Sciatic nerve (tissue), 2 donors: ENCODE measurements at regions not wholly inside any gene's neighbourhood (a gene's known extent, or its start where the extent isn't known, plus 50 kb on each side); places are given as distances from the start of the nearest gene placed in this dataset.
"Not testable (repeated sequence)": the region's sequence is repeated elsewhere in the genome, so short reads cannot be mapped to it uniquely, and the experiment has no call there.

ENCODE experiments used
- ATAC-seq: fragments of 200-7000 bp; cut with Tn5 transposase; one replicate; pipeline ENCODE4 v1.9.1; 2020; ENCODE audit warnings: mild to moderate bottlenecking, moderate library complexity
- DNase-seq: peaks from one replicate; pipeline ENCODE4 v3.0.0-alpha.2; 2020; ENCODE audit warnings: low spot score
- intact Hi-C: fragments of 100-400 bp; cut with DNase I; formaldehyde crosslinking; loops from one replicate; pipeline ENCODE4 v1.14.2; 2022
- donor health status: DM: no; HTN: no; CAD: no.
- donor health status: DM: no; HTN: no; CAD: no.

DNA sequence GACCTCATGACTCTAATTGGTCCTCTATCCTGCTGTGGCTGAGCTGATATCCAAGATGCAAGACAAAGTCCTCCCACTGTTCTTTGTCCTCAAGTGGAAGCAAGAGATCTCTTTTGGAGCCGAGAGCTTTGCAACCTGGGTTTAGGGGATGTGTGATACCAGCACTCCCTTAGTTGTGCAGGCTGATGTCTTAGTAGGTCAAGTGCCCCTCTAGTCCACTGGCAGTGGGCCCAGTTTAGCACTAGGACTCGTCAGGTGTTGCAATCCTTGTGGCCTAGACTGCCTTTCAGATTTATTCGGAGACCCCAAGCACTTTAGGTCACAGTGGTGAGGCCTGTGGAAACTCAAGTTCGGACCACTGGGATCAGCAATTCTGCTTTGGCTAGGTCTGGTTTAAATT, 64.0 kb downstream of the GPRASP3 start:
- DNase-seq (no peak), ATAC-seq (no peak)
- intact Hi-C loops = no loop called here

GRCh38 chrX:102787283-102787682, 66.7 kb downstream of the GPRASP3 start:
- DNase-seq (no peak), ATAC-seq (no peak)
- intact Hi-C loops = no loop called here

DNA sequence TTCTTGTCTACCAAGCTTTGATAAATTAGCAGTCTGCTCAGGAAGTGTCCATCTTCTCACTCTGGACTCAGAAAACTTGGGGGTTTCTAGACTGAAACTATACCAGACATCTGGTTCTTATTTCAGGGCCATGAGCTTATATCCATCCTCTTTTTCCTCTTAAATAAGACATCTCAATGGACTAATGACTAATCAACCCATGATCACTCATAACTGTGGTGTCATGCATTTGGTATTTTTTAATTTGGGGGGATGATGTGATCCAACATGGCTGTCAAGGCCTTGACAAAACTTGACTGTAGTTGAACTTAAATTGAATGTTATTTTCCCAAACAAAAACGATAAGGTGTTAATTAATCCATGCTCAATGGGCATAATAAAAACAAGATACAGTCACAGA, 87.8 kb downstream of the GPRASP3 start:
- intact Hi-C loops = no loop called here
- no peak for DNase-seq
- no peak for ATAC-seq

- intact Hi-C loops, DNase-seq, ATAC-seq: not testable (repeated sequence)
Measured at GRCh38 chrX:102818269-102818668, 97.7 kb downstream of the GPRASP3 start.

- no peak for DNase-seq
- no peak for ATAC-seq
- intact Hi-C loops = no loop called here
Measured at GRCh38 chrX:102832661-102833060, 104.4 kb upstream of the RAB40AL start.

- intact Hi-C loops = no loop called here
Measured at GRCh38 chrX:102833136-102833535, 103.9 kb upstream of the RAB40AL start.

GRCh38 chrX:102835504-102836146, 101.4 kb upstream of the RAB40AL start:
- no peak for ATAC-seq
- DNase-seq = no peak

More at GRCh38 chrX:102833136-102833535, 103.9 kb upstream of the RAB40AL start:
- DNase-seq (no peak), ATAC-seq (no peak)

GRCh38 chrX:102837847-102838246, 99.2 kb upstream of the RAB40AL start:
- intact Hi-C loops = no loop called here
- ATAC-seq (no peak), DNase-seq (no peak)

More at GRCh38 chrX:102835504-102836146, 101.4 kb upstream of the RAB40AL start:
- intact Hi-C loops = no loop called here

DNA sequence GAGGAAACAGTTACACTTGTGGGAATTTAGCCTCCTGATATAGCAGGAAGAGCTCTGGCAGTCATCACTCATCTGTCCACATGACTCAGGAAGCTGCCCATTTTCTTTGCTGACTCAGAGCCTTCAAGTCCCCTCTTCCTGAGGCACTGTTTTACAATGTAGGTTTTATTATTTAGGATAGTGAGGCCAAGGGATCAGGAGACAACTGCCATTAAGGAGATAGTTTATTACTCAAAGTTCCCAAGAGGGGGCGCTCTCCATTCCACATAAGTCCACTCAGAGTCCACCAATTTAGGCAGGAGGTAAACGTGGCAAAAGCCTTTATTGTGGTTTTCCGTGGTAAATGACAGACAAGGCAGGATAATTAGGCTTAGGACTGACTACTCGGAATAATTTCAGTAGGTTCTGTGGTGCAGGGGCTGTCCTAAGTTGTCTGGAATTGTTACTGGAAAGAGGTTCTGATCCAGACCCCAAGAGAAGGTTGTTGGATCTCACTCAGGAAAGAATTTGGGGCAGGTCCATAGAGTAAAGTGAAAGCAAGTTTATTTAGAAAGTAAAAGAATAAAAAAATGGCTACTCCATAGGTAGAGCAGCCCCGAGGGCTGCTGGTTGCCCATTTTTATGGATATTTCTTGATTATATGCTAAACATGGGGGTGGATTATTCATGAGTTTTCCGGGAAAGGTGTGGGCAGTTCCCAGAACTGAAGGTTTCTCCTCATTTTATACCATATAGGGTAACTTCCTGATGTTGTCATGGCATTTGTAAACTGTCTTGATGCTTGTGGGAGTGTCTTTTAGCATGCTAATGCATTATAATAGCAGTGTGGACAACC, 96.0 kb upstream of the RAB40AL start:
- DNase-seq (no peak), ATAC-seq (no peak)
- intact Hi-C loops = no loop called here

DNA sequence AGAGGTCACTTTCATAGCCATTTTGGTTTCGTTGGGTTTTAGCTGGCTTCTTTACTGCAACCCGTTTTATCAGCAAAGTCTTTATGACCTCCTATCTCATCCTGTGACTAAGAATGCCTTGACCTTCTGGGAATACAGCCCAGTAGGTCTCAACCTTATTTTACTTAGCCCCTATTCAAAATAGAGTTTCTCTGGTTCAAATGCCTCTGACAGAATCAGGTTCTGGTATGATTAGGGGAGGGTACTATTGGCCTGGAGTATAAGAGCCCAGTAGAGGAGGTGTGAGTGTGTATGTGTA, 95.4 kb upstream of the RAB40AL start:
- no peak for ATAC-seq
- intact Hi-C loops = no loop called here
- DNase-seq = no peak

- DNase-seq = no peak
- intact Hi-C loops = no loop called here
- no peak for ATAC-seq
Measured at GRCh38 chrX:102845020-102845419, 92.1 kb upstream of the RAB40AL start.

DNA sequence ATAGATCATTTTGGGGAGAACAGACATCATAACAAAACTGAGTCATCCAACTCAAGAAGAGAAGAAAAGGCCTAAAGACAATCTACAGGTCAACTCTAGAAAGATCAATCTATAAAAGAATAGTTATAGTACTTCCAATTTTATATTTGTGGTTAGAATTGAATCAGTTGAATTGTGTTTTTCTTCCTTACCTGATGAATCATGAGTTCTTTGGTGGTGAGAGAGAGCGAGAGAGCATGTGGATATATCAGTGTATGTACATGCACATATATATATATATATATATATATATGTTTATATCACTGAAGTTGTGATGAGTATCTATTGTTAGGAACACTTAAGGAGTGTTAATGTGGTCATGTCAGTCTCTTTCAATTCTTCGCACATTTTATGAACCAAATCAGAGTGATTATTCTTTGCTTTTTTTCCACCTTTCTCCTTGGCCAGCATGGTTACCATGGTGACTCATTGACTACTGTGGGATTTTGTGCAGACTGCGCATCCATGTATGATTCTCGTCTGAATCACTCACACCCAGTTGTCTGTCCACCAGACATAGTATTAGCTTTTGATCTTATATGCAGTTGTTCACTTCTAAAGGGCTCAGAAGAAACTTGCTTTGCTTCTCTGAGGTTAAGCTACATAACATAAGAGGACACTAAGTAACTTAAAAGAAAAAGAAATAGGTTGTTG, 90.4 kb upstream of the RAB40AL start:
- DNase-seq (no peak), ATAC-seq (no peak)
- intact Hi-C loops = no loop called here

GRCh38 chrX:102847362-102847761, 89.7 kb upstream of the RAB40AL start:
- ATAC-seq = no peak
- intact Hi-C loops = no loop called here
- no peak for DNase-seq

DNA sequence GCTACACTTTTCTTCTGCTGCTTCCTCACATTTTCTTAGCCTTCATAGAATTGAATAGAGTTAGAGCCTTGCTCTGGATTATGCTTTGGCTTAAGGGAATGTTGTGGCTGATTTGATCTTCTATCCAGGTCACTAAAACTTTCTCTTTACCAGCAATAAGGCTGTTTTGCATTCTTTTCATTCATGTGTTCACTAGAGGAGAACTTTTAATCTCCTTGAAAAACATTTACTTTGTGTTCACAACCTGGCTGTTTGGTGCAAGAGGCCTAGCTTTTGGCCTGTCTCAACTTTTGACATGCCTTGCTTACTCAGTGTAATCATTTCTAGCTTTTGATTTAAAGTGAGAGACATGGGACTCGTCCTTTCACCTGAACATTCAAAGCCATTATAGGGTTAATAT, 87.7 kb upstream of the RAB40AL start:
- no peak for ATAC-seq
- no peak for DNase-seq
- intact Hi-C loops = no loop called here

DNA sequence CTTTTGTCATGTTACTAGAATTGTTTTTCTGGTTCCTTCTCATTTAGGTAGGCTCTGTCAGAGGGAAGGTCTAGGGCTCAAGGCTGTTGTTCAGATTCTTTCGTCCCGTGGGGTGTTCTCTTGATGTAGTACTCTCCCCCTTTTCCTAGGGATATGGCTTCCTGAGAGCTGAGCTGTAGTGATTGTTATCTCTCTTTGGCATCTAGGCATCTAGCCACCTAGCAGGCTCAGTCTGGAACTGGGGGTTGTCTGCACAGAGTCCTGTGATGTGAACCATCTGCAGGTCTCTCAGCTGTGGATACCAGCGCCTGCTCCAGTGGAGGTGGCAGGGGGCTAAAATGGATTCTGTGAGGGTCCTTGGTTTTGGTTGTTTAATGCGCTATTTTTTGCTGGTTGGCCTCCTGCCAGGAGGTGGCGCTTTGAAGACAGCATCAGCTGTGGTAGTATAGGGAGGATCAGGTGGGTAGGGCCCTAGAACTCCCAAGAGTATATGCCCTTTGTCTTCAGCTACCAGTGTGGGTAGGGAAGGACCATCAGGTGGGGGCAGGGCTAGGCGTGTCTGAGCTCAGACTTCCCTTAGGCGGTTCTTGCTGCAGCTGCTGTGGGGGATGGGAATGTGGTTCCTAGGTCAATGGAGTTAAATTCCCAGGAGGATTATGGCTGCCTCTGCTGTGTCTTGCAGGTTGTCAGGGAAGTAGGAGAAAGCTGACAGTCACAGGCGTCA, 78.1 kb upstream of the RAB40AL start:
- ATAC-seq, DNase-seq, intact Hi-C loops: not testable (repeated sequence)

DNA sequence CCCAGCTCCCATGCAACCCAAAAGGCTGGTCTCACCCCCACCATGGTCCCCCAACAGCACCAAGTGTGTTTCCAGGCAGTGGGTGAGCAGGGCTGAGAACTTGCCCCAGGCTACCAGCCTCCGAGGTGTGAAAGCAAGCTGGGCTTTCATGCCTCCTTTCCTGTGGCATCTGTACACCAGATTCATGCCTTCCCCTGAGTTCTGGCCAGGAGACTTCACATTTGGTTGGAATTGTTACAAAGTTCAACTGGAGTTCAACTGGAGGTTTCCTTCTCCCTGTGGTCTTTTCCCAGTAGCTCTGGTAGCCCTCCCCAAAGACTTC, 77.6 kb upstream of the RAB40AL start:
- no peak for ATAC-seq
- no peak for DNase-seq
- intact Hi-C loops = no loop called here

- intact Hi-C loops = no loop called here
Measured at GRCh38 chrX:102860235-102860634, 76.8 kb upstream of the RAB40AL start.

DNA sequence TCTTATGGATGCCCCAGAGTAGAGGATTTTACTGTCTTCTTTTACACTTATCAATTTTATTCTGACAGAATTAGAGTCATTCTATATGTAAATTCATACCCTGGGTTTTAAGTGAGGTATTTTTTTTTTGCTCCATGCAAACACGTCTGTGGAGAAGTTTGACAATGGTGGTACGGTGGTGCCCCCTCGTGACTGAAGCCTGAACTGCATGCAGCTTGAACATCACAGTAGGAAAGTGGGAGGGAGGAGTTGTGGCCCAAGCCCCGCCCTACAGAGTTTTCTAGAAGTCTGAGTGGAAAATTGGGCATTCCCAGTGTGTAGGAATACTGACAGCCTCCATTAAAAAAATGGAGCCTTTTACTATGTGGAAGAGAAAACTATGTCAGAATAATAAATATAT, 73.3 kb upstream of the RAB40AL start:
- peak; percentile 89 for DNase-seq
- intact Hi-C loops = no loop called here
- peak; percentile 78 for ATAC-seq

More at GRCh38 chrX:102860235-102860634, 76.8 kb upstream of the RAB40AL start:
- ATAC-seq (no peak), DNase-seq (no peak)

- ATAC-seq (no peak), DNase-seq (no peak)
- intact Hi-C loops = no loop called here
Measured at GRCh38 chrX:102866981-102867656, 70.0 kb upstream of the RAB40AL start.
